Smooth muscle cell (in vitro differentiated cells): ENCODE measurements at regions not wholly inside any gene's neighbourhood (a gene's known extent, or its start where the extent isn't known, plus 50 kb on each side); places are given as distances from the start of the nearest gene placed in this dataset.

Source experiments
- DNase-seq: peaks from one replicate; lab custom pipeline; 2025; ENCODE audit not compliant: unreplicated experiment; lab: John Stamatoyannopoulos, UW
- H2AFZ ChIP-seq: fragments of 200-600 bp; sonication (generic); 2 replicates; pipeline ENCODE4 v1.6.0; 2016; ENCODE audit warnings: antibody characterized with exemption, low read depth, mild to moderate bottlenecking
- H3F3A ChIP-seq: fragments of 200-600 bp; sonication (generic); 2 replicates; pipeline ENCODE4 v1.6.0; 2017; ENCODE audit warnings: antibody characterized with exemption, low read depth
- H3K27ac ChIP-seq: fragments of 200-600 bp; sonication (generic); 2 replicates; pipeline ENCODE4 v1.5.1; 2016; ENCODE audit warnings: low read depth, mild to moderate bottlenecking
- H3K27me3 ChIP-seq: fragments of 200-600 bp; sonication (generic); 2 replicates; pipeline ENCODE4 v1.6.1; 2016; ENCODE audit warnings: low read depth, mild to moderate bottlenecking
- H3K36me3 ChIP-seq: fragments of 200-600 bp; sonication (generic); 2 replicates; pipeline ENCODE4 v1.5.1; 2016; ENCODE audit warnings: low read depth
- H3K4me1 ChIP-seq: fragments of 200-600 bp; sonication (generic); 2 replicates; pipeline ENCODE4 v1.5.1; 2016; ENCODE audit warnings: low read depth
- H3K4me2 ChIP-seq: fragments of 200-600 bp; sonication (generic); 2 replicates; pipeline ENCODE4 v1.6.0; 2016; ENCODE audit warnings: mild to moderate bottlenecking
- H3K4me3 ChIP-seq: fragments of 200-600 bp; sonication (generic); 2 replicates; pipeline ENCODE4 v1.5.1; 2016; ENCODE audit warnings: mild to moderate bottlenecking
- H3K79me2 ChIP-seq: fragments of 200-600 bp; sonication (generic); 2 replicates; pipeline ENCODE4 v1.6.0; 2016; ENCODE audit warnings: low read depth, mild to moderate bottlenecking
- H3K9ac ChIP-seq: fragments of 200-600 bp; sonication (generic); 2 replicates; pipeline ENCODE4 v1.6.0; 2016; ENCODE audit warnings: low read depth
- H3K9me3 ChIP-seq: fragments of 200-600 bp; sonication (generic); replicated peaks from 2 replicates; pipeline ENCODE4 v1.5.1; 2016; ENCODE audit warnings: low read depth
- H4K20me1 ChIP-seq: fragments of 200-600 bp; sonication (generic); 2 replicates; pipeline ENCODE4 v1.6.0; 2016; ENCODE audit warnings: low read depth
- WGBS: methylation state at CpG from one replicate; pipeline ENCODE4 v1.1.7; 2016; ENCODE audit warnings: low lambda C conversion rate; 5-methylcytosine and 5-hydroxymethylcytosine counted together
- TF ChIP-seq, protein P1 (sequence below): fragments of 200-600 bp; sonication (generic); IDR thresholded peaks from 2 replicates; pipeline ENCODE4 v1.5.1; 2017; ENCODE audit warnings: borderline replicate concordance, mild to moderate bottlenecking, antibody characterized with exemption; ENCODE audit not compliant: insufficient read depth, poor library complexity, severe bottlenecking

DNA sequence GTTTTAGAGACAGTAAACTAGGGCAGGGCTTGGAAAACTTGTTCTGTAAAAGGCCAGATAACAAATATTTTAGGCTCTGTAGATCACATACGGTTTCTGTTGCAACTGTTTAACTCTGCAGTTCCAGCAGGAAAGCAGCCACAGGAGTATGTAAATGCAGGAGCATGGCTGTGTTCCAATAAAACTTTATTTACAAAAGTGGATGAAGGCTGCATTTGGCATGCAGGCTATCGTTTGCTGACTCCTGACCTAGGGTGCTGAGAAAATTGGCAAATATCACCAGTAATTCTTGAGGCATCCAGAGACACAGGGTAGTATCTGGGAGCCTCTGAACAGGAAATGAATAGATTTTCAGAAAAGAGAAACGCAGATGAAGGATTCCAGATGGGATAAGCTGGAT, 274.0 kb downstream of the MAF start:
- no peaks in the 10 kb centered on the region for H3K36me3 ChIP-seq
- no peak overlapping the region for H3K4me3 ChIP-seq
- WGBS, result 72% methylated on average over 3 of the region's 3 CpGs
- no peaks in the 10 kb centered on the region for H4K20me1 ChIP-seq
- H3K79me2 ChIP-seq, result no peaks in the 10 kb centered on the region
- no peak overlapping the region for H2AFZ ChIP-seq
- no peak overlapping the region for H3K9ac ChIP-seq
- TF ChIP-seq, protein P1, sequence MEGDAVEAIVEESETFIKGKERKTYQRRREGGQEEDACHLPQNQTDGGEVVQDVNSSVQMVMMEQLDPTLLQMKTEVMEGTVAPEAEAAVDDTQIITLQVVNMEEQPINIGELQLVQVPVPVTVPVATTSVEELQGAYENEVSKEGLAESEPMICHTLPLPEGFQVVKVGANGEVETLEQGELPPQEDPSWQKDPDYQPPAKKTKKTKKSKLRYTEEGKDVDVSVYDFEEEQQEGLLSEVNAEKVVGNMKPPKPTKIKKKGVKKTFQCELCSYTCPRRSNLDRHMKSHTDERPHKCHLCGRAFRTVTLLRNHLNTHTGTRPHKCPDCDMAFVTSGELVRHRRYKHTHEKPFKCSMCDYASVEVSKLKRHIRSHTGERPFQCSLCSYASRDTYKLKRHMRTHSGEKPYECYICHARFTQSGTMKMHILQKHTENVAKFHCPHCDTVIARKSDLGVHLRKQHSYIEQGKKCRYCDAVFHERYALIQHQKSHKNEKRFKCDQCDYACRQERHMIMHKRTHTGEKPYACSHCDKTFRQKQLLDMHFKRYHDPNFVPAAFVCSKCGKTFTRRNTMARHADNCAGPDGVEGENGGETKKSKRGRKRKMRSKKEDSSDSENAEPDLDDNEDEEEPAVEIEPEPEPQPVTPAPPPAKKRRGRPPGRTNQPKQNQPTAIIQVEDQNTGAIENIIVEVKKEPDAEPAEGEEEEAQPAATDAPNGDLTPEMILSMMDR, result no peak
- no peak overlapping the region for H3K4me2 ChIP-seq
- no peak for DNase-seq
- H3K27ac ChIP-seq, result no peak overlapping the region
- H3K9me3 ChIP-seq, result no peaks in the 10 kb centered on the region
- peaks cover 38% of the 10 kb centered on the region for H3K27me3 ChIP-seq
- H3K4me1 ChIP-seq, result peaks cover 14% of the 10 kb centered on the region
- no peaks in the 10 kb centered on the region for H3F3A ChIP-seq

DNA sequence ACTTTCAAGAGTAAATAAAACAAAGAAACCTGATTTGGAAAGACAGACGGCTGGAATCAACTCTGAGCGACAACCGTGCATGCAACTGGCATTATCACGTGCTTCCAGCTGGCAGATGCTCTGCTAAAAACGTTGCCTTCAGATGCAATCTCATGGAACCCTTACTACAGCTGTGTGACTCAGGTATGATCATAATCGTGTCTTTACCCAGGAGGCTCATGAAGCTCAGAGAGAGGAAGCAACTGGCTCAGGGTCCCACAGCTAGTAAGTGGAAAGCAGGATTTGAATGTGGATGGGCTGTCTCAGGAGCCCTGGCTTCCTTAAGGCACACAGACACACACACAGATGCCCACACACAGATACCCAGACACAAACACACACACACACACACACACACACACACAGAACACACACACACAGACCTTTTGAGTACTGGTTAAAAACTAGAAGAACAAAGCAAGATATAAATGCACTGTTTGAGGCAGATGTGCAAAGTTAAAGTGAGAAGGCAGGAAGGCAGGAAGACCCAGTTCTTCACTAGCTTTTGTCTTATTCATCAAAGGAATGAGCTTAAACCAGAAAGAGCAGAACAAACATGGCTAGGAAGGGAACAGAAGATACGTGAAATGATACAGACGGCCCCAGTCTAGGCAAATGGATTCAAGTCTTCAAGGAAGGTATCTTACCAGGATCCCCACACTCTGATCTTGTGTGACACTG, 275.2 kb downstream of the MAF start:
- H3K79me2 ChIP-seq, result no peaks in the 10 kb centered on the region
- H3K9me3 ChIP-seq, result no peaks in the 10 kb centered on the region
- no peaks in the 10 kb centered on the region for H4K20me1 ChIP-seq
- no peaks in the 10 kb centered on the region for H3F3A ChIP-seq
- no peak overlapping the region for H3K27ac ChIP-seq
- no peak overlapping the region for H2AFZ ChIP-seq
- no peaks in the 10 kb centered on the region for H3K36me3 ChIP-seq
- peaks cover 42% of the 10 kb centered on the region for H3K27me3 ChIP-seq
- H3K4me3 ChIP-seq, result no peak overlapping the region
- 85% methylated on average over 8 of the region's 8 CpGs for WGBS
- H3K4me2 ChIP-seq, result no peak overlapping the region
- peaks cover 14% of the 10 kb centered on the region for H3K4me1 ChIP-seq
- no peak for DNase-seq
- H3K9ac ChIP-seq, result no peak overlapping the region
- TF ChIP-seq, protein P1, result no peak

DNA sequence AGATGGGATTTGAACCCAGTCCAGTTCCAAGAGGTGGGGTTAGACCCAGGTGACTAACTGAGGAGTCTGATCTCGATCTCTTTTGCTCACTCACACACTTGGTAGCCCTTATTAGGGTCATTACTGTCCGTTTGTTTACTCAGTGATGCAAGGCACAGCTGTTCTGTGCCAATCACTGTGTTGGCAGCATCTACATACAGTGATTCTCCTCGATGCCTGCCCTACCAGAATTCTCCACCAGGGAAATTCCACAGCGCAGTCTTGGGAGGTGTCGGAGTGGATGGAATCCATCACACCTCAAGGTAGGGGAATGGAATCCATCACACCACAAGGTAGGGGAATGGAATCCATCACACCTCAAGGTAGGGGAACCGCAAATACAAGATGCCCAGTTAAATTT, 279.6 kb downstream of the MAF start:
- Histone ChIP-seq H3K9me3 (no peaks in the 10 kb centered on the region), H2AFZ (no peak overlapping the region), H4K20me1 (no peaks in the 10 kb centered on the region), H3K27ac (no peak overlapping the region), H3K27me3 (peaks cover 71% of the 10 kb centered on the region), H3K4me2 (no peak overlapping the region), H3K79me2 (no peaks in the 10 kb centered on the region), H3F3A (no peaks in the 10 kb centered on the region), H3K9ac (no peak overlapping the region), H3K4me3 (no peak overlapping the region), H3K36me3 (no peaks in the 10 kb centered on the region), H3K4me1 (no peaks in the 10 kb centered on the region)
- TF ChIP-seq, protein P1, result no peak
- no peak for DNase-seq
- 90% methylated on average over 6 of the region's 6 CpGs for WGBS
